Panc1 (cell line): ENCODE measurements at regions not wholly inside any gene's neighbourhood (a gene's known extent, or its start where the extent isn't known, plus 50 kb on each side); places are given as distances from the start of the nearest gene placed in this dataset.

ENCODE experiments used
- ATAC-seq: fragments of 200-7000 bp; cut with Tn5 transposase; 2 replicates; pipeline ENCODE4 v1.9.1; 2020; ENCODE audit warnings: mild to moderate bottlenecking, moderate library complexity
- BruUV-seq: library from RNA; stranded (reverse); fragments of 400-500 nt; replicated peaks from 2 replicates; lab custom pipeline; 2021; lab: Mats Ljungman, UMichigan
- CTCF ChIA-PET: fragments of 300-600 bp; sonication (Branson Sonifier 250); formaldehyde crosslinking; loops from one replicate; lab custom pipeline; 2022; ENCODE audit warnings: antibody characterized with exemption; lab: Charles Lee
- POLR2A ChIA-PET: fragments of 300-600 bp; sonication (Branson Sonifier 250); formaldehyde crosslinking; loops from one replicate; lab custom pipeline; 2022; ENCODE audit warnings: antibody characterized with exemption; lab: Charles Lee
- DNase-seq: peaks from one replicate; pipeline ENCODE4 v3.0.0-alpha.2; 2010; ENCODE audit warnings: low read depth, low spot score
- H3K27ac ChIP-seq: 2 replicates; pipeline ENCODE4 v1.5.1; 2011; ENCODE audit warnings: mild to moderate bottlenecking, low read length, inconsistent platforms
- H3K27me3 ChIP-seq: fragments of 200-500 bp; sonication (Bioruptor generic); 2 replicates; pipeline ENCODE4 v1.6.0; 2014; ENCODE audit warnings: low read length, inconsistent platforms; ENCODE audit not compliant: control insufficient read depth, insufficient read depth
- H3K36me3 ChIP-seq: fragments of 200-500 bp; sonication (Bioruptor generic); 2 replicates; pipeline ENCODE4 v1.5.1; 2014; ENCODE audit warnings: inconsistent platforms, mild to moderate bottlenecking, low read length, moderate library complexity; ENCODE audit not compliant: control insufficient read depth, insufficient read depth
- H3K4me1 ChIP-seq: 2 replicates; pipeline ENCODE4 v1.5.1; 2011; ENCODE audit warnings: inconsistent platforms, mild to moderate bottlenecking, low read length, moderate library complexity; ENCODE audit not compliant: control insufficient read depth, insufficient read depth
- H3K4me3 ChIP-seq, 2 experiments: 2 replicates each; pipeline ENCODE4 v1.5.1; 2011 to 2012; ENCODE audit warnings: low read depth in 2 of 2, low read length in 2 of 2, mild to moderate bottlenecking in 2 of 2, inconsistent platforms in 1 of 2, moderate library complexity in 1 of 2
- H3K9me3 ChIP-seq: fragments of 200-500 bp; sonication (Bioruptor generic); 2 replicates; pipeline ENCODE4 v1.5.1; 2014; ENCODE audit warnings: low read depth, mild to moderate bottlenecking, inconsistent platforms, low read length, moderate library complexity; ENCODE audit not compliant: control insufficient read depth, insufficient read depth
- POLR2AphosphoS5 ChIP-seq: IDR thresholded peaks from 2 replicates; pipeline ENCODE4 v1.6.1; 2012; ENCODE audit warnings: mild to moderate bottlenecking, low read depth, low read length, moderate library complexity
- REST ChIP-seq, 2 experiments: IDR thresholded peaks; 2 replicates each; pipeline ENCODE4 v1.6.1; 2011 to 2012; ENCODE audit warnings: low read depth in 2 of 2, control low read depth in 1 of 2, low read length in 1 of 2, mild to moderate bottlenecking in 1 of 2, moderate library complexity in 1 of 2; ENCODE audit not compliant: insufficient read depth in 1 of 2
- SIN3A ChIP-seq: IDR thresholded peaks from 2 replicates; pipeline ENCODE4 v1.6.1; 2012; ENCODE audit warnings: low read depth, mild to moderate bottlenecking, low read length, moderate library complexity, borderline replicate concordance; ENCODE audit not compliant: insufficient read depth
- TCF7L2 ChIP-seq: IDR thresholded peaks from 2 replicates; pipeline ENCODE4 v1.6.1; 2011; ENCODE audit warnings: mild to moderate bottlenecking, low read depth, low read length, inconsistent platforms
- in situ Hi-C: cut with HindIII; loops from 2 replicates; pipeline ENCODE4 v1.10.0; 2016; ENCODE audit warnings: low sequenced_read_pairs, low pct_unique_long_range_greater_than_20kb
- intact Hi-C: fragments of 100-400 bp; cut with micrococcal nuclease; formaldehyde crosslinking; loops from one replicate; pipeline ENCODE4 v1.10.0; 2022; ENCODE audit not compliant: unreplicated experiment
- TF ChIP-seq, protein P1 (sequence below): fragments of 450-650 bp; IDR thresholded peaks from 2 replicates; pipeline ENCODE4 v1.5.1; 2017; ENCODE audit warnings: mild to moderate bottlenecking

DNA sequence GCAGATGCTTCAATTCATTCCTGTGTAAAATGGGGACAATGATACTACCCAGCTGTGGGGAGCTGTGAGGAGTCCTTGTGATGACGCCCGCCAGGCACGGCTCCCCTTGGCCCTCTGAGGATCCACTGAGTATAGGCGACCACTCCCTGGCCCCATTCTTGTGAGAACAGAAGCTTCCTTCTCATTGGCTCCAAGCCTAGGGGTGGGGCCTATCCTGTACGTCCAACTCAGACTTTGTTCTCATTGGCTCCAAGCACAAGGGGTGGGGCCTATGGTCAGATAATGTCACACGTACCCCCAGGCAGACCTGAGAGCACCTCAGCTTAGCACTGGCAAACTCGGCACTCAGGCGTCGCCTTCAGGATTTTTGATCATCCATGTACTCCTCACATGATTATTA, 232.9 kb upstream of the MVB12B start:
- intact Hi-C loops (no loop called here), in situ Hi-C loops (no loop called here)
- POLR2A ChIA-PET: no interaction called here
- Histone ChIP-seq H3K27me3 (no peaks in the 10 kb centered on the region), H3K9me3 (no peaks in the 10 kb centered on the region), H3K4me1 (no peaks in the 10 kb centered on the region), H3K4me3 (no peak overlapping the region), H3K36me3 (no peaks in the 10 kb centered on the region), H3K27ac (no peak overlapping the region)
- no peak for TF ChIP-seq TCF7L2
- TF ChIP-seq REST (IDR thresholded peaks at IDR 0.05; ENCODE audit: insufficient read depth in 1 of 2, low read depth in 2 of 2, low read length in 1 of 2): no peak
- TF ChIP-seq, protein P1, sequence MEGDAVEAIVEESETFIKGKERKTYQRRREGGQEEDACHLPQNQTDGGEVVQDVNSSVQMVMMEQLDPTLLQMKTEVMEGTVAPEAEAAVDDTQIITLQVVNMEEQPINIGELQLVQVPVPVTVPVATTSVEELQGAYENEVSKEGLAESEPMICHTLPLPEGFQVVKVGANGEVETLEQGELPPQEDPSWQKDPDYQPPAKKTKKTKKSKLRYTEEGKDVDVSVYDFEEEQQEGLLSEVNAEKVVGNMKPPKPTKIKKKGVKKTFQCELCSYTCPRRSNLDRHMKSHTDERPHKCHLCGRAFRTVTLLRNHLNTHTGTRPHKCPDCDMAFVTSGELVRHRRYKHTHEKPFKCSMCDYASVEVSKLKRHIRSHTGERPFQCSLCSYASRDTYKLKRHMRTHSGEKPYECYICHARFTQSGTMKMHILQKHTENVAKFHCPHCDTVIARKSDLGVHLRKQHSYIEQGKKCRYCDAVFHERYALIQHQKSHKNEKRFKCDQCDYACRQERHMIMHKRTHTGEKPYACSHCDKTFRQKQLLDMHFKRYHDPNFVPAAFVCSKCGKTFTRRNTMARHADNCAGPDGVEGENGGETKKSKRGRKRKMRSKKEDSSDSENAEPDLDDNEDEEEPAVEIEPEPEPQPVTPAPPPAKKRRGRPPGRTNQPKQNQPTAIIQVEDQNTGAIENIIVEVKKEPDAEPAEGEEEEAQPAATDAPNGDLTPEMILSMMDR: no peak
- TF ChIP-seq POLR2AphosphoS5: no peak
- TF ChIP-seq SIN3A: no peak
- ATAC-seq (no peak), DNase-seq (no peak)
- CTCF ChIA-PET: no interaction called here
- no TSS peak for BruUV-seq

DNA sequence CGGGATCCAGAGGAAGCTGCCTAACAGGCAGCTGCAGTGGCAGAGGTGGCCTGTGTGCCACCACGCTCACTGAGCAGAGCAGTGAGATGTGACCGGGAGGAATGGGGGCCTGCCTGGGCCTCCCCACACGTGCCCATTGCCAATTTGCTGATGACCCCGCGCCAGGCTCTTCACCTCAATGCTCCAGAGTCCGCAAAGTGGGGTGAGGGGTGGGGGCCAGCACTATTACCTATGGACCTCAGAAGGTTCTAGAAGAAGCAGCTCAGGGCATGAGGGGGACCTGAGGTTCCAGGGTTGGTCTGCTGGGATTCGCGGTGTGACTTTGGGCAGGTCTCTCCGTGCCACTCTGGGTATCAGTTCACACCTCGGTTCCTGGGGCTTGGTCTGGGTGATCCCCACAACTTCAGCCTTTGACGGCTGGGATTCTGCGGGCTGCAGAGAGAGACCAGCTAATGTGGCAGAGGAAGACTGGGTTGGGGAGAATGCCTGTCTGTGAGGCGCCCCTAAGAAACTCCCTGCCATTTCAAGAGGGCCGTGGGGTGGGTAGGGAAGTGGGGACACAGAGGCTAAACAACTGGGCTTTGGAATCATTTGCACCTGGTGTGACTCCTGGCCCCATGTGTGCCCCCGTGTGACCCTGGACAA, 231.0 kb upstream of the MVB12B start:
- POLR2A ChIA-PET: no interaction called here
- Histone ChIP-seq H3K27me3 (no peaks in the 10 kb centered on the region), H3K4me1 (no peaks in the 10 kb centered on the region), H3K27ac (no peak overlapping the region), H3K9me3 (no peaks in the 10 kb centered on the region), H3K4me3 (no peak overlapping the region), H3K36me3 (no peaks in the 10 kb centered on the region)
- ATAC-seq (no peak), DNase-seq (no peak)
- TF ChIP-seq REST (IDR thresholded peaks at IDR 0.05; ENCODE audit: insufficient read depth in 1 of 2, low read depth in 2 of 2, low read length in 1 of 2) (no peak), TCF7L2 (no peak), POLR2AphosphoS5 (no peak), SIN3A (no peak)
- TF ChIP-seq, protein P1: no peak
- BruUV-seq: no TSS peak
- intact Hi-C loops (no loop called here), in situ Hi-C loops (no loop called here)
- CTCF ChIA-PET: interaction anchor here (0.5 kb wide), 1 partner anchor 77 kb away, joined by 3 read pairs; no protein-coding TSS in a partner anchor
